T-helper 22 cell (primary cell): ENCODE measurements at regions not wholly inside any gene's neighbourhood (a gene's known extent, or its start where the extent isn't known, plus 50 kb on each side); places are given as distances from the start of the nearest gene placed in this dataset.

Experiments
- DNase-seq: peaks from one replicate; pipeline ENCODE4 v3.0.0-alpha.2; 2020; ENCODE audit warnings: low read depth

DNA sequence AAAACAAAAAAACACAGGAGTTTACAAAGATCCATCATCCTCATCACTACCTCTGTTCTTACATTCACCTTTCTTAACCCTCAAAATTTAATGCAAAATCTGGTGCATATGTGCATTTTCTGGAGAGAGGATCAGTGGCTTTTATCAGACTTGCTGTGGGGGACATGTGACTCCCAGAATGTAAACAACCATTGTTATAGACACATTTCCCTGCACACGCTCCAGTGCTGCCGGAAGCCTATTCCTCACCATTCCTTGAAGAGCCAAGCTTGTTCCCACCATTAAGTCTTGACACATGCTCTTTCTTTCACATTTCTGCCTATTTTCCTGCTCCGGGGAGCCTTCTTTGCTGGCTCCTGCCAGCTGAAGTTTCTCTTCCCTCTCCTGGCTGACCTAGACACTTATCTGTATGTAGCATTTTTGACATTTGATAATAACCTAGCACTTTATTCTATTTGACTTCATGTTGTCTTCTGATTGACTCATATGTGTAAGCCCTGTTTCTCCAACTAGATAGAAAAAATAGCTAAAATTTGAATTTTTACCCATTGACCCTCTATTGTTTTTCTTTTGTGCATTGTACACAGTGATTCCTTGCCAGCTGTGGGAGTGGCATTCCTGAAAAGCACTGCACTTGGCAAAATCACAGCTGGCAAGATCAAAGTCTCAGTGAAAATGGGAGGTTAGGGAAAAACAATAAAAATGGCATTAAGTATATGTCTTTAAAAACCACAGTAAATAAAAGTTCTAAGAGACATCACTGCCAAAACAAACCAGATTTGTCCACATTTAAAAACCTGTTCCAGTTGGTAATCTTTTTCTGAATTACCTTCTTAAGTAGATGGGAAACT is 76.8 kb upstream of the CIBAR2 start:
- no peak for DNase-seq

DNA sequence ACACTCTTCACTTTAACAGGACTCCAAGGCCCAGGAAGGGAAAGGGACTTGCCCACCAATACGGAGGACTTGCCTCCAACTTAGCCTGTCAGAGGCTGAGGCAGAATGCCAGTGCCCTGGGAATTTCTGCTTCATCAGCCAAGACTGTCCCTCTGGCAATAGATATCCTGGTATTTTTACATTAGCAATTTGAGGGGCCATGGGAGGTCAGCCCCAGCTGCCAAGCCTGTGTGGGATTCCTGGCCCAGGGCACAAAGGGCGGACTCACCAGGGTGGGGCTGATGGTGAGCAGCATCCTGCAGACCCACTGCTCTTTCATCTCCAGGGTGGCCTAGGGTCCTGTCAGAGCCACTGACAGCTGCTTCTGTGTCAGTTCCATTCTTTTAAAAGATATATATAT is 78.3 kb upstream of the CIBAR2 start:
- no peak for DNase-seq

DNA sequence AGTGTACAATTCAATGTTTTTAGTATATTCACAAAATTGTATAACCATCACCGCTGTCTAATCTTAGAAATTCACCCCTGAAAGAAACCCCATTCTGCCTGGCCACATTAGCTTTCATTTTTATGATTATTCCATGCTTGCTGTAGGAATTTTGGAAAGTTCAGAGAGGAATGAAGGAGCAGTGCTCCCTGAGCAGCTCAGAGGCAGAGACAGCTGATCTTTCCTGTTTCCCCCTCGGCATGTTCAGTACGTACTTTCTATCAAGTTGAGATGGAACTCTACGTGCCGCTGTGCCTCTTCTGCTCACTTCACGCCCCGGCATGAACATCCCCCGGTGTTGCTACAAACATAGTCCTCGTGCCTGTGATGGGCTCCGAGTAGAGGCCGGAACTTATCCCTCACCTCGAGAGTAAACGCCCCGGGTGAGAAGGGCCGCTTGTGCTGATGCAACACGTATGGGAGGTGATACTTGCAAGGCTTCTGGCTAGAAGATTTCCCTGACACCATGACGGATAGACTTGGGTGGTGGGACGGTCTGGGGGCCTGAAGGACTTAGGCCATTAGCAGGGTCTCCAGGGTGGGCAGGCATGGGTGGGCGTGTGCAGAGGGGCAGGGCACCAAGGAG is 79.2 kb upstream of the CIBAR2 start:
- DNase-seq: no peak

DNA sequence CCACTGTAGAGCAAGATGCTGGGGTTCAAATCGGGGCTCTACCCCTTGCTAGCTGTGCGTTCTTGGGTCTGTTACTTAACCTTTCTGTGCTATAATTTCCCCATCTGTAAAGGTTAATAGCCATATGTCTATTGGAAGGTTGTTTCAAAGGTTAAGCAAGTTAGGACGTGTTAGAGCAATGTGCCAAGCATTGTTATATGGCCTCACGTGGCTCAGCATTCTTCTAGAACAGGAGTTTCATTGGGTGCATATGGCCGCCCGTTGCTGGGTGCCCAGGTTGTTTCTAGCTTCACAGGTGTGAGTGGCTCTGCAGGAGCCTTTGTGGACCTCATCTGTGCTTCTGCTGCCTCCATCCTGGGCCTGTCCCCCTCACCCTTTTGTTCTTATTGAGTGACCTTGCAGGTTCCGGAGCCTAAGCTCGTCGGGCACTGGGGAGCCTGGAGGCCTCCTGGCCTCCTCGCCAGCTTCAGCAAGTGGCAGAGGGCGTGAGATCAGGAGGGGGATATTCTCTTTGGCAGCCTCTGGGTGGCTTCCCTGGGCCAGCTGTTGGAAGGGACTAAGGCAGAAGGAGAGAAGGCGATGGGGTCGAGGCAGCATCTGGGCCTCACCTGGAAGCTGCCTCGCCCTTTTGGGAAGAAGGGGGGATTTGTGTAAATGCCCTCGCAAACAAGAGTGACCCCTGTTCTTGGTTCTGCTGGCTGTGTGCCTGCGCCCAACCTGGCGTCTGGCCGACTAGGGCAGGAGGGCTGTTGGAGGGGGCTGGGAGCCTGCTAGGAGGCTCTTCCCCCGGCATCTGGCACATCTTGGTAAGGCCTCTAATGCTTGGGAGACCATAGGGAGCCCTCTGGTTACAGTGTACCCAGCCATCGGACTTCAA is 80.2 kb upstream of the CIBAR2 start:
- DNase-seq: no peak

DNA sequence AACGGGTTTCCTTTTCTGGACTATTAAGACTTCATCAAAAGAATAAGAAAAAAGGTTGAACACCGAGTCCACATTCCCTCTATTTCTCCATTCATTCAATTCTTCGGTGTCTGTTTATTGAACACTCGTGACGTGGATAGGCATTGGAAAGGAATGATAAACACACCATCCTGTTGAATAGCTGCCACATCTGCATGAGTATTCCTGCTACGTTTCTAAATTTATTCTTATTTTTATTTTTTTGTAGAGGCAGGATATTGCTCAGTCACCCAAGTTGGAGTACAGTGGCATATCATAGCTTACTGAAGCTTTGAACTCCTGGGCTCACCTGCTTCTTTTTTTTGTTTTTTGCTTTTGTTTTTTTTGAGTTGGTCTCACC is 80.8 kb upstream of the CIBAR2 start:
- no peak for DNase-seq

DNA sequence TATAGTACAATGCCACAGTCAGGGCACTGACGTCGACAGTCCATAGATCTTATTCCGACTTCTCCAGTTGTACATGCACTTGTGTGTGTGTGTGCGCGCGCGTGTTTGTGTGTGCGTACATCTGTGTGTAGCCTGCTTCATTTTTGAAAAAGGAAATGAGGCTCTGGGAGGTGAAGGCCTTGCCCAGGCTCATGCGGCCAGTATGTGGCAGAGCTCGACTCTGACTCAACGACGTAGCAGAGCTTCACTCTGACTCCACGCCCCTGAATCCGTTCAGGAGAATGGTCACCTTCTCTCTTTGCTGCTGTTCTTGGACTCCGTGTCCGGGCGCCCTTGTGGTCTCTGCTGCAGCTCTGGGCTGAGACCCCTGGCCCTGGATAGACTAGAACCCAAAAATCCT is 81.6 kb upstream of the CIBAR2 start:
- DNase-seq: no peak

DNA sequence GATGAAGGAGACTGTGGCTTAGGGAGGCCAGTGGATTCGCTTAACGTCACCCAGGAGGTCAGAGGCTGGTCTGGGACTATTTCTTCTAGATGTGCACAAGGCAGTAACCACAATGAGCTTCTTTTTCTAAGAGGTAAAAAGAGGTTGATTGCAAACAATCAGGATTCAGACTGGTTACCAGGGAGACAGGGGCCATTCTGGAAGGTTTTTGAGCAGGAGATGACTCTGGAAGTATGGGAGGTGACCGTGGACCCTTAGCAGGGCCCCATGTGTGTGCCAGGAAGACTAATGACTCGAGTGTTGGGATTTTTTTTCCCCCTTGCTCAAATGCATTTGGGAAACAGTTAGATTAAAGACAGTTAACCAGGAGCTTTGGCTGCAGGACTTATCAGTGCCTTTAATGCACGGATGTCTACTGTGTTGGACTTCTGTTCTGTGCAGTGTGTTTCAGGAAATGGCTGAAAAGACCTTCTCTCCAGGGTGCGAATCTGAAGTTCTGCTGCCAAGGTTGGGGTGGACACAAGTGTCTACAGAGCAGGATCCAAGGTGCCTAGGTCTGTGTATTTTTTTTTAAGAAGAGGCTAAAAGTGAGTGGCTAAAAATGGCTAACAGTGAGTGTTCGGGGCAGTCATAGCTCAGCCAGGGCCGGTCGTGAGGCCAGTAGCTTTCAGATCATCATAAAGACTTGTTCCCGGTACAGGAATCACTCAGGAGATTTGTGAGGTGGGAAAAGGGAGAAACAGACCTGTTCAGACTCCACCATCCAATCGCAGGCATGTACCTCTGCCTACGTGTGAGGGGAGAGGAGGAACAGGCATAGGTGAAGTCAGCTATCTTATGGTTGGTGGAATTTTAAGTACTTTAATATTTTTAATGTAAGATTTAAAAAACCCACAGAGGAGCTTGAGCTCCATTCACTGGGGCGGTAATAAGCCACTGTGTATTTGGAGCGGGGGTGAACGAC is 82.3 kb upstream of the CIBAR2 start:
- DNase-seq: no peak

DNA sequence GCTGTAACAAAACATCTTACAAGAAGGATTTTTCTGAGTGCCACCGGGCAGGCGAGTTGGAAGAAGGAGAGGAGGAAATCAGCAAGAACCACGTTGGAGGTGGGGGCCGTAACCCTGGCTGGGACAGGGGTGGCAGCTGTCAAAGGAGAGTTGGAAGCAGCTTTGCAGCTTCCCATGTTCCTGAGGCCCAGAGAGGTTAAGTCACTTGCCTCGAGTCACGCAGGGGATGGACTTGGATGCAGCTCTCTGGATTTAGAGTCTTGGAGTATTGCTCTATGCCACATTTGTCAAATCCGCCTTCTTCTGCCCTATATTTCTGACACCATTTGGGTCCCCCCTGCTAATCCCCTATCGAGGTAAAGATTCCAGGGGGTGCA is 83.0 kb upstream of the CIBAR2 start:
- DNase-seq: no peak

DNA sequence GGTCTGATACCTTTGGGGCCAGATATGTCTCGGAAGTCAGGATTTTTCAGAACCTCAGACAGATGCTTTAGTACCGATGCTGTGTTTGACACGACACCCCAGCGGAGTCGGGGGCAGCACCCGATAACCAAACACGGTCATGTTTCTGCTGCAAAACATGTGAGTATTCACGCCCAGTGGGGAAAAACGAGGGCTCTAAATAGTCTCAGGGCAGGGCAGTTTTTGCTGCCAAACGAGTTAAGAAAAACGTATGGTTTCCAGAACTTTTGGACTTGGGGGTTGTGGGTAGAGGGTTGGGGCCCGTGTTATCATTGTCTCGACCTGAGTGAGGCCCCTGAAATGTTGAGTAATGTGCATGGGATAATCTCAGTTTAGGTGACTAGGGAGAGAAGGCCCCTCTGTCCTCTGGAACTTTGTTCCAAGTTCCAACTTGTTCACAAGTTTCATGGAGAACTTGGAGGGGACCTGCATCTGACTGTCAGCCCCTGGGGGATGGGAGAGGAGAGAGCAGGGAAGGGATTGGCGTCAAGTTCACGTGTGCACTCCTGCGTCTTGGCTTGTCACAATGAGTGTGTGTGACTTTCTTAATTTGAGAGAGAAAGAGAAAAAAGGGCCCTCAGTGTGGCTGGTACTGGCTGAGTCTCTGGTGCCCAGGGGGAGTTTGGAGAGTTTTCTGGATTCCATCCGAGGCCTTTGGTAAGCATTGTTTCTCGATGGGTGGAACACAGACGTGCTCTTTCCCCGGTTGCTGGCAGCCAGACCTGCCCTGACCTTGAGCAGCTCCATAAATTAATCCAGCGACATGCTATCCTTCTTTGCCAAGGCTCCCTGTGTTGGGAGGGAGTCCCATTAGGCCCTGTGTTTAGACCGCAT is 83.9 kb upstream of the CIBAR2 start:
- DNase-seq: no peak

DNA sequence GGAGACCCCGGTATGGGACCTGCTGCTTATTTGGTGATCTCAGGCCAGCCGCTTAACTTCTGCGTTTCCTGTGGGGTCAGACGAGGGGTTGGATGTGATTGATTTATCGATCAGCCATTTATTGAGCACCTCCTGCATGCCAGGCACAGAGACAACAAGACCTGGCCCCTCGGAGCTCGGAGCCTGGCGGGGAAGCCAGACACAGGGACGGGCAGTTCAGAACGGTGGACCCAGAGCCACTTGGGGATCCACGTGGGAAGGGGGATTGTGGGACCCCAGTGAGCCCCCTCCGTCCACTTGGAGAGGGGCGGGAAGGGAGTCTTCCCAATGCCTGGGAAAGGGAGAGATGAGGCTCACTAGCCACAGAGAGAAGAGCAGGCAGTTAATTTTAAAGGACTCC is 84.7 kb upstream of the CIBAR2 start:
- no peak for DNase-seq

DNA sequence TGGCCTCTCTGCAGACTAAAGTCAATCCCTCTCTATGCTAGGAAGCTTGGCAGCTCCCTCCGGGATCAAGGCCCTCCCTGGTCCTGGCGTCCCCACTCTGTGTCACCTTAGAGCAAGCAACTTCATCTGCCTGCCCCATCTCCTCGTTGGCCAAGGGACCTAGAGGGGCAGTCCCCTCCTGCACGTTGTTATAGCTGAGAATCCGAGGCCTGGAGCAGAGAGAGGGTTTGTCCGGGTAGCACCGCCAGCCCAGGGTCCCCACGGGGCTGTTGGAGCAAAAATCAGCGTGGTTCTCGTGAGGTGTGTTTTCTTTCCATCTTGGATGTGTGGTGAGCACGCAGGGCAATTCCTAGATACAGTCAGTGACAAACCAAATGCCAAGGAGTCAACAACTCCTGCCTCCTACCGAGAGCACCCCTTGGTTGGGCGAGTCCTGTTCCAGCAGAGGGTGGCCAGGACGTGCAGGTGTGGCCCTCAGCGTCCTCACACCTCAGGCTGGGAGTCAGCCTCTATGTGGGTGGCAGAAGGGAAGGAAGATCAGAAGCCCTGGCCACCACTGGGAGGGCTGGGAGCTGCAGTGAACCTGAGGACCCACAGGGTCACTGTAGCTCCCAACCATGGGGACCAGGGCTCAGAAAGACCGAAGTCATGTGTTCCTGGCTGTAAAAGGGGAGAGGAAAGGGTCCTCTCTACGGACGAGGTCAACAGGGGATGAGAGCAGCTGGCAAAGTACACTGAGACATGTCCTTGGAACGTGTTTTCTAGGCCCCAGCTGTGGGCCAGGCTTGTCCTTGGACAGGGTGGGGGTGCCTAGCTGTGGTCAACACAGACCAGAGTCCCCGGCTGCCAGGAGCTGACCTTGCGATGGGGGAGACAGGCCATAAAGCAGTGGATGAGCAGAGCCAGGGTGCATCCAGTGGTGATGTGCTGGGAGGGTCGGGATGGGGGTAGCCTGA is 85.6 kb upstream of the CIBAR2 start:
- DNase-seq: no peak

DNA sequence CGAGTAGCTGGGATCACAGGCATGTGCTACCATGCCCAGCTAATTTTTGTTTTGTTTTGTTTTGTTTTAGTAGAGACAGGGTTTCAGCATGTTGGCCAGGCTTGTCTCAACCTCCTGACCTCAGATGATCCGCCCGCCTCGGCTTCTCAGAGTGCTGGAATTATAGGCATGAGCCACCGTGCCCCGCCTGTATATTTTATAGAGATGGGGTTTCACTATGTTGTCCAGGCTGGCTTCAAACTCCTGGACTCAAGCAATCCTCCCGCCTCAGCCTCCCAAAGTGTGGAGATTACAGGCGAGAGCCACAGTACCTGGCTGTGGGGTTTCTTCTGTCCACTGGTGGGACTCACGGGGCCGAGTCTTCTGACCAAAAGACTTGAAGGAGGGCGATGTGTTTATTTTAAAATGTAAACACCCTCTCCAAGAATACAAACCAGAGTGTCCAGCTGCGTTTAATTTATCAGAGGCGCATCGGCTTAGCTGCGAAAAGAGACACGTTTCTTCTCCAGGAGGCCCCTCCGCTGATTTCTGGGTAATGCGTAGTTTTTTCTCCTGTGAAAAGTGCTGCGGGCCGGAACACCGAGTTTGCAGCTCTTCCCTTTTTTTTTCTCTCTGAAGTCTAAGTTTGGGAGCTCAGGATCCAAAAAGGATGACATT is 86.9 kb upstream of the CIBAR2 start:
- DNase-seq: no peak

DNA sequence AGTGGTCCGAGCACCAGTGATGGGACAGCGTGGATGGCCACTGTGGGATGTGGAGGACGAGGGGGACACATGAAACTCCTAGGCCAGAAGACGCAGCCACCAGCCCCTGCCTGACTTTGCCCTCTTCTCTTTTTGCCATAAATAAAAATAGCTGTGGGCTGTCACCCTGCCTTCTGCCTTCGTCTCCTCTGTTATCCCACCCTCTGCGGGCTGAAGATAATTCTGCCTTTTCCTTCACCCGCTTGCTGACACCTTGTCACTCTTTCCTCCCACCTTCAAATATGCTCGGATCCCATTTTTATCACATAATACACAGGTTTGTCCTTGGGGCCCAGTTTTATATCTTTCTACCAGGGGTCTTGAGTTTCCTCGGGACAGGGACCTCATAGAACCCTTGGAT is 87.6 kb upstream of the CIBAR2 start:
- DNase-seq: no peak

DNA sequence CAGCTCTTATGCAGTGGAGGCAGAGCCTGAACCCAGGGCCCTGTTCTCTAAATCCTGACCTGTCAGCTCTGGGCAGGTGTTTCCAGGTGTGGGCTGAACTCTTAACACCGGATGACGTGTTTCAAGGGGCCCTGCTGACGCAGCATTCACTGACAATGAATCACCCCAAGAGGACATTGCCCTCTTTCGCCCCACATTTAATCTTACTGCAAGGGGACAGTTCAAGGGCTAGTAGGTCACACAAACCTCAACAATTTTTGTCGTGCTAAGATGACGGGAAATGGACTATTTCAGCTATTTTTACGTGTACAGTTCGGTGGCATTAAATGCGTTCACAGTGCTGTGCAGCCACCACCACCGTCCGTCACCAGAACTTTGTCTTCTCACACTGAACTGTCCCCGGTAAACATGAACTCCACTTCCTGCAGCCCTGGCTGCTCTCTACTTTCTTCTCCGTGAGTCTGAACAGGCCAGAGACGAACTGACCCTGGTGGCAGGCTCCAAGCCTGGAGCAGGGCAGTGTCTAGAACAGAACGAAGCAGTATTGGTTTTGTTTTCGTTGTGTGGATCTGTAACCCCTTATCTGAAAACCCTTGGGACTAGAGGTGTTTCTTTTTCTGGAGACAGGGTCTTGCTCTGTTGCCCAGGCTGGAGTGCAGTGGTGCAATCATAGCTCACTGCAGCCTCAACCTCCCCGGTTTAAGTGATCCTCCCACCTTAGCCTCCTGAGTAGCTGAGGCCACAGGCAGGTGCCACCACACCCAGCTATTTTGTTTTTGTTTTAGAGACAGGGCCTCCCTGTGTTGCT is 88.4 kb upstream of the CIBAR2 start:
- no peak for DNase-seq

DNA sequence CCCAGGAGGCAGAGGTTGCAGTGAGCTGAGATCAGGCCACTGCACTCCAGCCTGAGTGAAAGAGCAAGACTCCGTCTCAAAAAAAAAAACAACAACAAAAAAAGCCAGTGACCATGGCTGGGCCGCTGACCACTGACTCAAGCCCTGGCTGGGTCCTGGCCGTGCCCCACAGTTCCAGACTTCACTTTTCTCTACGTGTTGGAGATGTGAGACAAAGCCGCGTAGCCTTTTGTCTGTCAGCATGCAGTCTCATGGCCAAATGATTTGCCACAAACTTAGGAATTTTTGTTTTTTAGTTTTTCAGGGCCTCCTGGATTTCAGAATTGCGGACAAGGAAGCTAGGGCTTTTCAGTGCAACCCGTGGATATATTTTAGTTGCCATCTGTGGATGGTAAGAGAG is 89.3 kb upstream of the CIBAR2 start:
- no peak for DNase-seq

DNA sequence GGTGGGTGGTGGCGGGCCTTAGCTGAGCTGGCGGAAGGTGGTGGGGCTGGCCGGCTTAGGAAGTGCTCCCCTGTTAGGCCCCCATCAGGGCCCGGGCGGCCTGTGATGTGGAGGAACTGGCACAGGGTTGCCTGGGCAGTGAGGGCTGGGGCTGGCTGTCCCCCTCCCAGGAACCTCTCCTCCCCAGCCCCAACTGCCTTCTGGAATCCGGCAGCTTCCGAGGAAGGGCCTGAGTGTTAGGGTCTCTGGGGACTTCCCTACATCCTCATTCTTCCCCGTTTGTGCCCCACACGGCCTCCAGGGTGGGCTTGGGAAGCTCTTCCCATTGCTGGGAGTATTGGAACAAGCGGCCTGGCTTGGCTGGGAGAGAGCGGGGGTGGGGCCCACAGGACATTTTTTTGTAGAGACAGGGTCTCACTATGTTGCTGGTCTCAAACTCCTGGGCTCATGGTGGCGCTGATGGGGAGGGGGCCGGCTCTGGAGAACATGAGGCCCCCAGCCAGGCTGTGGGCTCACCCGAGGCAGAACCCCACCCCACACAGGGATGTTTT is 89.9 kb upstream of the CIBAR2 start:
- DNase-seq: no peak

DNA sequence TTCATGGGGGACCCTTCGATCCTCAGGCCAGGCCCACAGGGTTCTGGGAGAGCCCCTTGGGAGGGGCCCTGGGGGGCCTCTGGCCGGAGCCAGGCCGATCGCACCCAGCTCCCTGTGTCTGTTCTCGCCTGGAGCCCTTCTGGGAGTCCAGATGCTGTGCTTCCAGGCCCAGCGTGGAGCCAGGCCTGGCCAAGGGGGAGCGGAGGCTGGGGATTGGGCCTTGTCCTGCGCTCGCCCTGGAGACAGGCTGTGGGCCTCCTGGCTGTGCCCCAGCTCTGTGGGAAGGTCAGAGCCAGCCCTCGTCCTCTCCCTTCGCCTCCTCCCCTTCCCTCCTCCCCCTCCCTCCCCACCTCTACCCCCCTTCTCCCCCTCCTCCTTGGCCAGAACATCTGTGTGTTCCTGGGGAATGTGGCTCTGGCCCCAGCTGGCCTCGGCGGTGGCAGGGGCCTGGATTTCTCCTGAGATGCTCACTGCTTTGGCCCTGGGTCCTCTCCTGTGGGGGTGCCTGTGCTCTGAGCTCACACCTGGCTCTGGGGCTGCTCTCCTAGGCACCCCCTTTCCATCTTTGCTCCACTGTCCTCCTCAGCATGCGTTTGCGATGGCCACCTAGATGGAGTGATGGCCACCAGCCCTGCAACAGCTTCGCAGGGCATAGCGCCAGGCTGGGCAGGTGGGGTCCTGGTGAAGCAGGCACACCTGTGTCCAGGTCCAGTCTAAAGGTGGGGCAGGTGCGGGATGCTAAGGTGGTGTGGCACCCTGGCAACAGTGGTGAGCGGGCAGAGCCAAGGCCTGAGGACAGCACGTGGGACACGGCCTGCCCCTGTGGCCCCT is 90.6 kb upstream of the CIBAR2 start:
- DNase-seq: no peak
